Ishikawa (cell line): ENCODE measurements at regions not wholly inside any gene's neighbourhood (a gene's known extent, or its start where the extent isn't known, plus 50 kb on each side); places are given as distances from the start of the nearest gene placed in this dataset.

Source experiments
- CEBPB ChIP-seq: IDR thresholded peaks from 2 replicates; pipeline ENCODE4 v1.6.1; 2012
- CREB1 ChIP-seq: IDR thresholded peaks from 2 replicates; pipeline ENCODE4 v1.6.1; 2012; ENCODE audit warnings: low read depth
- EGR1 ChIP-seq: IDR thresholded peaks from 2 replicates; pipeline ENCODE4 v1.6.1; 2012
- EP300 ChIP-seq: IDR thresholded peaks from 2 replicates; pipeline ENCODE4 v1.6.1; 2012; ENCODE audit warnings: borderline replicate concordance
- FOXM1 ChIP-seq: IDR thresholded peaks from 2 replicates; pipeline ENCODE4 v1.6.1; 2012; ENCODE audit warnings: low read depth, borderline replicate concordance
- NFIC ChIP-seq: IDR thresholded peaks from 2 replicates; pipeline ENCODE4 v1.6.1; 2012
- RAD21 ChIP-seq: IDR thresholded peaks from 2 replicates; pipeline ENCODE4 v1.6.1; 2012; ENCODE audit warnings: low read depth
- TAF1 ChIP-seq: IDR thresholded peaks from 2 replicates; pipeline ENCODE4 v1.6.1; 2012; ENCODE audit warnings: low read depth, mild to moderate bottlenecking
- TCF12 ChIP-seq: IDR thresholded peaks from 2 replicates; pipeline ENCODE4 v1.6.1; 2012; ENCODE audit warnings: low read depth
- TEAD4 ChIP-seq: IDR thresholded peaks from 2 replicates; pipeline ENCODE4 v1.6.1; 2012
- YY1 ChIP-seq: IDR thresholded peaks from 2 replicates; pipeline ENCODE4 v1.6.1; 2012; ENCODE audit warnings: low read depth
- ZBTB7A ChIP-seq: IDR thresholded peaks from 2 replicates; pipeline ENCODE4 v1.6.1; 2012; ENCODE audit warnings: low read depth
- TF ChIP-seq, protein P1 (sequence below): IDR thresholded peaks from 2 replicates; pipeline ENCODE4 v1.6.1; 2012
- TF ChIP-seq, protein P2 (sequence below): IDR thresholded peaks from 2 replicates; pipeline ENCODE4 v1.6.1; 2012
- TF ChIP-seq, protein P3 (sequence below): IDR thresholded peaks from 2 replicates; pipeline ENCODE4 v1.6.1; 2012; ENCODE audit warnings: low read depth, mild to moderate bottlenecking

DNA sequence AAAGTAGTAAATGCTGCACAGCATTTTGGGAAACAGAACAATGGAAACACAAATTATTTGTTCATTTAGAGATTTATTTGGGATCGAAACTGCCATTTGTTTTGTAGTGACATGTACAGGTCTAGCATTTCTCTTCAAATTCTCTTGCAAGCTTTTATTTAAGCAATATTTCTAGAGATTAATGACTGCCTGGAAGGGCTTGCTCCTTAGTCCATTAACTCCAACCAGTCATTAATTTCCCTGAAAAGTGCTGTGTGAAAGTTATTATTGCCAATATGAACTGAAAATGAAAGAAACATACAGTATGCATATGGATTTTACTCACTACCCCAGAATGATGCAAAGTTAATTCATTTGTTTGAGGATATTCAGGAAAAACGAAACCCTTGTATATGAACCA, 1349.6 kb upstream of the FLRT2 start:
- TF ChIP-seq, protein P1, sequence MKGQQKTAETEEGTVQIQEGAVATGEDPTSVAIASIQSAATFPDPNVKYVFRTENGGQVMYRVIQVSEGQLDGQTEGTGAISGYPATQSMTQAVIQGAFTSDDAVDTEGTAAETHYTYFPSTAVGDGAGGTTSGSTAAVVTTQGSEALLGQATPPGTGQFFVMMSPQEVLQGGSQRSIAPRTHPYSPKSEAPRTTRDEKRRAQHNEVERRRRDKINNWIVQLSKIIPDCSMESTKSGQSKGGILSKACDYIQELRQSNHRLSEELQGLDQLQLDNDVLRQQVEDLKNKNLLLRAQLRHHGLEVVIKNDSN: no peak
- TF ChIP-seq NFIC (no peak), TEAD4 (no peak), EGR1 (no peak), CREB1 (no peak), FOXM1 (no peak), EP300 (no peak), TCF12 (no peak), ZBTB7A (no peak), YY1 (no peak), TAF1 (no peak), CEBPB (no peak), RAD21 (no peak)
- TF ChIP-seq, protein P2, sequence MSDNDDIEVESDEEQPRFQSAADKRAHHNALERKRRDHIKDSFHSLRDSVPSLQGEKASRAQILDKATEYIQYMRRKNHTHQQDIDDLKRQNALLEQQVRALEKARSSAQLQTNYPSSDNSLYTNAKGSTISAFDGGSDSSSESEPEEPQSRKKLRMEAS: no peak
- TF ChIP-seq, protein P3, sequence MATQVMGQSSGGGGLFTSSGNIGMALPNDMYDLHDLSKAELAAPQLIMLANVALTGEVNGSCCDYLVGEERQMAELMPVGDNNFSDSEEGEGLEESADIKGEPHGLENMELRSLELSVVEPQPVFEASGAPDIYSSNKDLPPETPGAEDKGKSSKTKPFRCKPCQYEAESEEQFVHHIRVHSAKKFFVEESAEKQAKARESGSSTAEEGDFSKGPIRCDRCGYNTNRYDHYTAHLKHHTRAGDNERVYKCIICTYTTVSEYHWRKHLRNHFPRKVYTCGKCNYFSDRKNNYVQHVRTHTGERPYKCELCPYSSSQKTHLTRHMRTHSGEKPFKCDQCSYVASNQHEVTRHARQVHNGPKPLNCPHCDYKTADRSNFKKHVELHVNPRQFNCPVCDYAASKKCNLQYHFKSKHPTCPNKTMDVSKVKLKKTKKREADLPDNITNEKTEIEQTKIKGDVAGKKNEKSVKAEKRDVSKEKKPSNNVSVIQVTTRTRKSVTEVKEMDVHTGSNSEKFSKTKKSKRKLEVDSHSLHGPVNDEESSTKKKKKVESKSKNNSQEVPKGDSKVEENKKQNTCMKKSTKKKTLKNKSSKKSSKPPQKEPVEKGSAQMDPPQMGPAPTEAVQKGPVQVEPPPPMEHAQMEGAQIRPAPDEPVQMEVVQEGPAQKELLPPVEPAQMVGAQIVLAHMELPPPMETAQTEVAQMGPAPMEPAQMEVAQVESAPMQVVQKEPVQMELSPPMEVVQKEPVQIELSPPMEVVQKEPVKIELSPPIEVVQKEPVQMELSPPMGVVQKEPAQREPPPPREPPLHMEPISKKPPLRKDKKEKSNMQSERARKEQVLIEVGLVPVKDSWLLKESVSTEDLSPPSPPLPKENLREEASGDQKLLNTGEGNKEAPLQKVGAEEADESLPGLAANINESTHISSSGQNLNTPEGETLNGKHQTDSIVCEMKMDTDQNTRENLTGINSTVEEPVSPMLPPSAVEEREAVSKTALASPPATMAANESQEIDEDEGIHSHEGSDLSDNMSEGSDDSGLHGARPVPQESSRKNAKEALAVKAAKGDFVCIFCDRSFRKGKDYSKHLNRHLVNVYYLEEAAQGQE: no peak

DNA sequence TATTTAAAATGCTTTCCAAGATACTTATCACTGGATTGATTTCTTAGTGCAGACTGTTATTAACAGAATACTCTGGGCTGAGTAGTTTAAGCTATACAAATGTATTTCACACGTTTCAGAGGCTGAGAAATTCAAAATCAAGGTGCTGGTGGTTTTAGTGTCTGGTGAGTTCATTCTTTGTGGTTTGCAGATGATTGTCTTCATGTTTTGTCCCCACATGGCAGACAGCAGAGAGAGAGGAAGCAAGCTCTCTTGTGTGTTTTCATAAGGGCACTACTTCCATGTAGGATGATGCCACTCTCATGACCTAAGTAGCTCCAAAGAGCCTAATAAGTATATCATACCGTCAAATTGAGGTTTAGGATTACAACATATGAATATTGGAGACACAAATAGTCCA, 1348.9 kb upstream of the FLRT2 start:
- no peak for TF ChIP-seq RAD21
- TF ChIP-seq FOXM1: no peak
- no peak for TF ChIP-seq ZBTB7A
- TF ChIP-seq, protein P3: no peak
- TF ChIP-seq CEBPB: no peak
- TF ChIP-seq CREB1: no peak

DNA sequence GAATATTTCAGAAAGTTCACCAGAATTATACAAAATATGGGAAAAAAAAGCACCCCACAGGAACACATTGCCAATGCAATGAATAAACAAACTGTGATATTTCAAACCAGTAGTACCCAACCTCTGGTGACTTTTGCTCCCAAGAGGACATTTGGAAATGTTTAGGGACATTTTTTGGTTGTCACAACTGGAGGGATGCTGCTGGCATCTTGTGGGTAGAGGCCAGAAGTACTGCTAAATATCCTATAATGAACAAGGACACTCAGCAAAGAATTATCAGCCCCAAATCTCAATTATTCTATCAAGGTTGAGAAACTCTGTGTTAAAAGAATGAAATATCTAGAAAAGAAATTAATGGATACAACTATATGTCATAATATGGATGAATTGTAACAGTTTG, 1334.4 kb upstream of the FLRT2 start:
- TF ChIP-seq EGR1 (no peak), FOXM1 (no peak), CREB1 (no peak), RAD21 (no peak), NFIC (no peak), YY1 (no peak), ZBTB7A (no peak), TEAD4 (no peak), CEBPB (no peak), TCF12 (no peak), EP300 (no peak)
- TF ChIP-seq, protein P2: no peak
- TF ChIP-seq, protein P1: no peak
- TF ChIP-seq, protein P3: no peak

DNA sequence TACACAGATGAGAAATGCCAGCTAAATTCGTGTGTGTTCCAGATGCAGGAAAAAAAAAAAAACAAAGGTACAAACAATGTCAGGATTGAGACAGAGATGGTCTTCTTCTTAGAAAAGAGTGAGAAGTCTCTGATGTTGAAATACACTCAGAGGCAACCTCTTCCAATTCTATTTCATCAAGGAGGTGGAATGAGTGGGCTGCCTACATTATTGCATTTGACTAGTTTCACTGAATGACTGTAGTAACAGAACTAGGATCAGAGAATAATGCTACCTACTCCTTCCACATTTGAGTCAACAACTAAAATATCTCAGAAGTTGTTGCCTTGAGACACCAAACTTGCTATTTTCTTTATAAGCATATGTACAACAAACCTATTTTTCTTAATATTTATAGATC, 1332.2 kb upstream of the FLRT2 start:
- no peak for TF ChIP-seq EP300
- no peak for TF ChIP-seq TEAD4
- TF ChIP-seq, protein P3: no peak
- no peak for TF ChIP-seq YY1
- no peak for TF ChIP-seq EGR1
- TF ChIP-seq TCF12: no peak
- no peak for TF ChIP-seq FOXM1
- no peak for TF ChIP-seq TAF1
- TF ChIP-seq CEBPB: no peak
- no peak for TF ChIP-seq CREB1
- no peak for TF ChIP-seq RAD21
- TF ChIP-seq NFIC: no peak
- TF ChIP-seq, protein P1: no peak
- TF ChIP-seq, protein P2: no peak
- TF ChIP-seq ZBTB7A: no peak
